K562 (cell line): ENCODE measurements at regions not wholly inside any gene's neighbourhood (a gene's known extent, or its start where the extent isn't known, plus 50 kb on each side); places are given as distances from the start of the nearest gene placed in this dataset.

Experiments used
- FOXA3 ChIP-seq, 2 experiments: fragments of 450-650 bp in 1 of 2; sonication (generic) in 1 of 2; formaldehyde crosslinking; IDR thresholded peaks in 1 of 2; conservative IDR thresholded peaks in 1 of 2; 2 replicates each; pipeline versions ENCODE4 v1.4.0 to v1.8.0; 2020 to 2022; ENCODE audit warnings: mild to moderate bottlenecking in 2 of 2, missing genetic modification reagents in 1 of 2
- HDAC3 ChIP-seq: fragments of 450-650 bp; IDR thresholded peaks from 2 replicates; pipeline ENCODE4 v1.6.1; 2018; ENCODE audit warnings: borderline replicate concordance, mild to moderate bottlenecking, moderate library complexity; ENCODE audit not compliant: partially characterized antibody
- MAZ ChIP-seq, 2 experiments: fragments of 450-650 bp in 1 of 2; sonication (generic) in 1 of 2; formaldehyde crosslinking; IDR thresholded peaks in 1 of 2; conservative IDR thresholded peaks in 1 of 2; 2 replicates each; pipeline versions ENCODE4 v1.4.0 to v1.5.0; 2020; ENCODE audit warnings: mild to moderate bottlenecking in 1 of 2, missing genetic modification reagents in 1 of 2
- MEF2A ChIP-seq: IDR thresholded peaks from 2 replicates; pipeline ENCODE4 v1.6.1; 2011; ENCODE audit warnings: low read depth, mild to moderate bottlenecking, low read length, moderate library complexity; ENCODE audit not compliant: control insufficient read depth
- MLX ChIP-seq, 2 experiments: fragments of 450-650 bp in 1 of 2; sonication (generic) in 1 of 2; formaldehyde crosslinking; conservative IDR thresholded peaks; 2 replicates each; pipeline versions ENCODE4 v1.4.0 to v1.8.1; 2020 to 2022; ENCODE audit warnings: mild to moderate bottlenecking in 1 of 2, missing genetic modification reagents in 1 of 2
- PHF8 ChIP-seq: fragments of 200-600 bp; sonication (generic); IDR thresholded peaks from 2 replicates; pipeline ENCODE4 v1.6.1; 2012; ENCODE audit warnings: mixed run types, mild to moderate bottlenecking, inconsistent platforms, low read length, moderate library complexity, borderline replicate concordance
- POLR2A ChIP-seq: fragments of 450-650 bp; conservative IDR thresholded peaks from 2 replicates; pipeline ENCODE4 v1.6.1; 2016
- SMAD3 ChIP-seq: fragments of 450-650 bp; formaldehyde crosslinking; conservative IDR thresholded peaks from 2 replicates; pipeline ENCODE4 v1.4.0; 2020; ENCODE audit warnings: mild to moderate bottlenecking
- SUPT5H ChIP-seq: fragments of 450-650 bp; IDR thresholded peaks from 2 replicates; pipeline ENCODE4 v1.6.1; 2016
- ZNF175 ChIP-seq: fragments of 200-800 bp; sonication (Bioruptor generic); IDR thresholded peaks from 2 replicates; pipeline ENCODE4 v1.6.1; 2016; ENCODE audit warnings: low read depth, mild to moderate bottlenecking, missing genetic modification characterization, missing compliant biosample characterization
- TF ChIP-seq, protein P1 (sequence below): fragments of 450-650 bp; IDR thresholded peaks from 2 replicates; pipeline ENCODE4 v1.6.1; 2016; ENCODE audit warnings: mild to moderate bottlenecking, moderate library complexity
- TF ChIP-seq, protein P2 (sequence below): fragments of 450-650 bp; IDR thresholded peaks from 2 replicates; pipeline ENCODE4 v1.6.1; 2017; ENCODE audit warnings: mild to moderate bottlenecking, moderate library complexity

GRCh38 chr22:22112533-22113294 is 130.1 kb upstream of the TOP3B start (continued):
- TF ChIP-seq, protein P1, sequence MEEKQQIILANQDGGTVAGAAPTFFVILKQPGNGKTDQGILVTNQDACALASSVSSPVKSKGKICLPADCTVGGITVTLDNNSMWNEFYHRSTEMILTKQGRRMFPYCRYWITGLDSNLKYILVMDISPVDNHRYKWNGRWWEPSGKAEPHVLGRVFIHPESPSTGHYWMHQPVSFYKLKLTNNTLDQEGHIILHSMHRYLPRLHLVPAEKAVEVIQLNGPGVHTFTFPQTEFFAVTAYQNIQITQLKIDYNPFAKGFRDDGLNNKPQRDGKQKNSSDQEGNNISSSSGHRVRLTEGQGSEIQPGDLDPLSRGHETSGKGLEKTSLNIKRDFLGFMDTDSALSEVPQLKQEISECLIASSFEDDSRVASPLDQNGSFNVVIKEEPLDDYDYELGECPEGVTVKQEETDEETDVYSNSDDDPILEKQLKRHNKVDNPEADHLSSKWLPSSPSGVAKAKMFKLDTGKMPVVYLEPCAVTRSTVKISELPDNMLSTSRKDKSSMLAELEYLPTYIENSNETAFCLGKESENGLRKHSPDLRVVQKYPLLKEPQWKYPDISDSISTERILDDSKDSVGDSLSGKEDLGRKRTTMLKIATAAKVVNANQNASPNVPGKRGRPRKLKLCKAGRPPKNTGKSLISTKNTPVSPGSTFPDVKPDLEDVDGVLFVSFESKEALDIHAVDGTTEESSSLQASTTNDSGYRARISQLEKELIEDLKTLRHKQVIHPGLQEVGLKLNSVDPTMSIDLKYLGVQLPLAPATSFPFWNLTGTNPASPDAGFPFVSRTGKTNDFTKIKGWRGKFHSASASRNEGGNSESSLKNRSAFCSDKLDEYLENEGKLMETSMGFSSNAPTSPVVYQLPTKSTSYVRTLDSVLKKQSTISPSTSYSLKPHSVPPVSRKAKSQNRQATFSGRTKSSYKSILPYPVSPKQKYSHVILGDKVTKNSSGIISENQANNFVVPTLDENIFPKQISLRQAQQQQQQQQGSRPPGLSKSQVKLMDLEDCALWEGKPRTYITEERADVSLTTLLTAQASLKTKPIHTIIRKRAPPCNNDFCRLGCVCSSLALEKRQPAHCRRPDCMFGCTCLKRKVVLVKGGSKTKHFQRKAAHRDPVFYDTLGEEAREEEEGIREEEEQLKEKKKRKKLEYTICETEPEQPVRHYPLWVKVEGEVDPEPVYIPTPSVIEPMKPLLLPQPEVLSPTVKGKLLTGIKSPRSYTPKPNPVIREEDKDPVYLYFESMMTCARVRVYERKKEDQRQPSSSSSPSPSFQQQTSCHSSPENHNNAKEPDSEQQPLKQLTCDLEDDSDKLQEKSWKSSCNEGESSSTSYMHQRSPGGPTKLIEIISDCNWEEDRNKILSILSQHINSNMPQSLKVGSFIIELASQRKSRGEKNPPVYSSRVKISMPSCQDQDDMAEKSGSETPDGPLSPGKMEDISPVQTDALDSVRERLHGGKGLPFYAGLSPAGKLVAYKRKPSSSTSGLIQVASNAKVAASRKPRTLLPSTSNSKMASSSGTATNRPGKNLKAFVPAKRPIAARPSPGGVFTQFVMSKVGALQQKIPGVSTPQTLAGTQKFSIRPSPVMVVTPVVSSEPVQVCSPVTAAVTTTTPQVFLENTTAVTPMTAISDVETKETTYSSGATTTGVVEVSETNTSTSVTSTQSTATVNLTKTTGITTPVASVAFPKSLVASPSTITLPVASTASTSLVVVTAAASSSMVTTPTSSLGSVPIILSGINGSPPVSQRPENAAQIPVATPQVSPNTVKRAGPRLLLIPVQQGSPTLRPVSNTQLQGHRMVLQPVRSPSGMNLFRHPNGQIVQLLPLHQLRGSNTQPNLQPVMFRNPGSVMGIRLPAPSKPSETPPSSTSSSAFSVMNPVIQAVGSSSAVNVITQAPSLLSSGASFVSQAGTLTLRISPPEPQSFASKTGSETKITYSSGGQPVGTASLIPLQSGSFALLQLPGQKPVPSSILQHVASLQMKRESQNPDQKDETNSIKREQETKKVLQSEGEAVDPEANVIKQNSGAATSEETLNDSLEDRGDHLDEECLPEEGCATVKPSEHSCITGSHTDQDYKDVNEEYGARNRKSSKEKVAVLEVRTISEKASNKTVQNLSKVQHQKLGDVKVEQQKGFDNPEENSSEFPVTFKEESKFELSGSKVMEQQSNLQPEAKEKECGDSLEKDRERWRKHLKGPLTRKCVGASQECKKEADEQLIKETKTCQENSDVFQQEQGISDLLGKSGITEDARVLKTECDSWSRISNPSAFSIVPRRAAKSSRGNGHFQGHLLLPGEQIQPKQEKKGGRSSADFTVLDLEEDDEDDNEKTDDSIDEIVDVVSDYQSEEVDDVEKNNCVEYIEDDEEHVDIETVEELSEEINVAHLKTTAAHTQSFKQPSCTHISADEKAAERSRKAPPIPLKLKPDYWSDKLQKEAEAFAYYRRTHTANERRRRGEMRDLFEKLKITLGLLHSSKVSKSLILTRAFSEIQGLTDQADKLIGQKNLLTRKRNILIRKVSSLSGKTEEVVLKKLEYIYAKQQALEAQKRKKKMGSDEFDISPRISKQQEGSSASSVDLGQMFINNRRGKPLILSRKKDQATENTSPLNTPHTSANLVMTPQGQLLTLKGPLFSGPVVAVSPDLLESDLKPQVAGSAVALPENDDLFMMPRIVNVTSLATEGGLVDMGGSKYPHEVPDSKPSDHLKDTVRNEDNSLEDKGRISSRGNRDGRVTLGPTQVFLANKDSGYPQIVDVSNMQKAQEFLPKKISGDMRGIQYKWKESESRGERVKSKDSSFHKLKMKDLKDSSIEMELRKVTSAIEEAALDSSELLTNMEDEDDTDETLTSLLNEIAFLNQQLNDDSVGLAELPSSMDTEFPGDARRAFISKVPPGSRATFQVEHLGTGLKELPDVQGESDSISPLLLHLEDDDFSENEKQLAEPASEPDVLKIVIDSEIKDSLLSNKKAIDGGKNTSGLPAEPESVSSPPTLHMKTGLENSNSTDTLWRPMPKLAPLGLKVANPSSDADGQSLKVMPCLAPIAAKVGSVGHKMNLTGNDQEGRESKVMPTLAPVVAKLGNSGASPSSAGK: no peak
- no peak for TF ChIP-seq HDAC3
- no peak for TF ChIP-seq ZNF175 (CRISPR knock-in tag)
- no peak for TF ChIP-seq POLR2A
- TF ChIP-seq SMAD3: no peak
- 0 out of 4 replicates have a peak, but pooled peaks of 1 of the 2 experiments have one; percentile 59 for TF ChIP-seq MLX (CRISPR knock-in tag; conservative IDR thresholded peaks at IDR 0.05)
- no peak for TF ChIP-seq FOXA3 (CRISPR knock-in tag; conservative IDR thresholded peaks at IDR 0.05 in 1 of 2, IDR thresholded peaks at IDR 0.05 in 1 of 2)
- TF ChIP-seq SUPT5H: no peak
- TF ChIP-seq, protein P2, sequence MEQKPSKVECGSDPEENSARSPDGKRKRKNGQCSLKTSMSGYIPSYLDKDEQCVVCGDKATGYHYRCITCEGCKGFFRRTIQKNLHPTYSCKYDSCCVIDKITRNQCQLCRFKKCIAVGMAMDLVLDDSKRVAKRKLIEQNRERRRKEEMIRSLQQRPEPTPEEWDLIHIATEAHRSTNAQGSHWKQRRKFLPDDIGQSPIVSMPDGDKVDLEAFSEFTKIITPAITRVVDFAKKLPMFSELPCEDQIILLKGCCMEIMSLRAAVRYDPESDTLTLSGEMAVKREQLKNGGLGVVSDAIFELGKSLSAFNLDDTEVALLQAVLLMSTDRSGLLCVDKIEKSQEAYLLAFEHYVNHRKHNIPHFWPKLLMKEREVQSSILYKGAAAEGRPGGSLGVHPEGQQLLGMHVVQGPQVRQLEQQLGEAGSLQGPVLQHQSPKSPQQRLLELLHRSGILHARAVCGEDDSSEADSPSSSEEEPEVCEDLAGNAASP: no peak
- no peak for TF ChIP-seq MEF2A
- no peak for TF ChIP-seq PHF8
- 0 out of 4 replicates have a peak, but pooled peaks of 1 of the 2 experiments have one; percentile 26 for TF ChIP-seq MAZ (CRISPR knock-in tag; conservative IDR thresholded peaks at IDR 0.05 in 1 of 2, IDR thresholded peaks at IDR 0.05 in 1 of 2)
